ENCODE measurements at regions not wholly inside any gene's neighbourhood (a gene's known extent, or its start where the extent isn't known, plus 50 kb on each side); places are given as distances from the start of the nearest gene placed in this dataset.

DNA sequence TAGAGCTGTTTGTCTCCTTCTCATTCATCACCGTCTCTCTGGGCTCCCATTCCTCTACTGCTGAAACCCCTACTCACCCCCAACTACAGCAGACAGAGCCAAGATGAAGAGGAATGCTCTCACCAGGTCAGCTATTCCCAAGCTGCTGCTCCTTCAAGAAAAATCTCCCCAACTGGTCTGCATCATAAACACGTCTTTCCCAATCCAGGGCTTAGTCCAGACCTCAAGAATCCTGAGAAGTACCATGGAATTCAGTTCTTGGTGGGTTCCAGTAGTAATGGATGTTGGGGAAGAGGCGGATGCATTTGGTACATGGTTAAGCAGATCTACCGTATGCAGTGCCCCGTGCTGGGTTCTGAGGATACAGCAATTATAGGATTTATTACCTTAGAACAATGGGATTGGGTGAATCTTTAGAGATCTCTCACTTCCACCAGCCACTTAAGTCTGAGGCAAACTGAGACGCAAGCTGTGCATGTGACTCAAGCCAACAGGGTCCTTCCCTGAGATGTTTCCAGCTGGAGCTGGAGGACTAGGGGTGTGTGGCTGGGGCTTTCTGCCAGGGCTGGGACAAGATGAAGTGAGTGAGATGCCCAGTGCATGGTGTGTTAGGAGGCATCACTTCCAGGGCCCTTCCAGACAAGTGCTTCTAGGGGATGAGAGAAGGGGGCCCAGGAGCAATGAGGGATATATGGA lies 232.7 kb upstream of the CDH5 start:
- DNase-seq: no peak

DNA sequence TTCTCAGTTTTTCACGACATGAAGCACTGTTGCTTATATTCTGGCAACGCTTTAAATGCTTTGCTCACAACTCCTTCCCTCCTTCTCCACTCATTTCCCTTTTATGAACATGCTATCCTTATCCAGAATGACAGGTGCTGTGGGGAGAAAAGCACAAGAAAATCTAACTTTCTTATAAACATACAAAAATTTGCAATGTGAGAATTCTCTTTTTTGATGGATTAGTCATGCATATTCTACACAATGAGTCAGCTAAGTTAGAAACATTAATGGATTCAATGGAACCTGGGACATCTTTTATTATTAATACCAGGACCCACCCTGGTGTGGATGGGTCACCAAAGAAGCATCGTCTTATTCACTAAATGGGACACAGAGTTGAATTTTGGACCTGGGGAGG lies 234.6 kb upstream of the CDH5 start:
- DNase-seq: no peak

DNA sequence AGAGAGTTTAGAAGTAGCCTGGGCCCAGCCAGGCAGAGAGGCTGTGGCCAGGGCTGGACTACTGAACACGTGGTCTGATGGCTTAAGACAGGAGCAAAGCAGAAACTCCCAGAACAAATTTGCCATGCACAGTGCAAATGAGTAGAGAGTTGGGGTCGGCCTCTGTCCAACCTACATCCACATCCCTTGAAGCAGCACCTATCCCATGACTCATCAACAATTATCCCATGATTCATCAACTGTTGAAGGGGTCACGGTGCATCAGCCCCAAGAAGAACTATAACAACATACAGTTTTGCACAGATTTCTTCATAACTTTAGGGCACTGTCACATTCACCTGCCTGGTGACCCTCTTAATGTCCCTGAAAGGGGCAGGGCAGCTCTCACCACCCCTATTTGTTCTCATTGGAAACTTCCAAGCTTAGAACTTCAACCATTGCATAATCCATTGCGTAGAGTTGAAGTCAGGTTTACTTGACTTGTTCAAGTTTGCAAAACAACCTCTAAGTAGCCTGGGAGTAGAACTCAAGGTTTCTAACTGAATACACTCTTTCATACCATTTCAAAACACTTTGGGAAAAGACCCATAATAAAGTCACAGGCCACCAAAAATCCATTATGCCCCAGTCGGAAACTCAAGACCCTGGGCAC lies 235.2 kb upstream of the CDH5 start:
- DNase-seq: no peak

DNA sequence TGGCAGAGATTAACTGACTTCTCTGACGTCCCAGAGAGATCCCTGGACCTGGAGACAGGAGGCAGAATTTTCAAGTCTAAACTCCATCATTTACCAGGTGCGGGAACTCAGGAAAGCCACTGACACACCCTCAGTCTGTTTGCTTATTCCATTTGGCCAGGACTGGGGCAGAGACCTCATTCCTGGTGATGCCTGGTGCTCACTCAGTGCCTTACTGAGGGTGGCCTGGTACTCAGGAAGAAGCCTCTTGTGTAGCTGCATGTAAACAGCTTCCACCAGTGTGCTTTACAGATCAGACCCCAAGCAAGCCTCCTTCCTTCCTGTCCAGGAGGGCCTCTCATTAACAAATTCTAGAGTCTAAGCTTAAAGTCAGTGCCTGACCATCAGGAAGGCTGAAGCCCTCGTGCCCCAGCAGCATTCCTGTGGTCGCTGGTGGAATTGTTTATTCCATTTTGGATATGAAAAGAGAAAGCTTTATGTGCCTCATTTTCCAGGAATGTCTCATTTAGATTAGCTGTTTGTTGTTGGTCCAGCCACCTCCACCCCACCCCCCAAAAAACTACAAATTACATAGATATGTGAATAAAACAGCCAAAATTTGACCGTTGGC lies 236.1 kb upstream of the CDH5 start:
- DNase-seq: no peak

DNA sequence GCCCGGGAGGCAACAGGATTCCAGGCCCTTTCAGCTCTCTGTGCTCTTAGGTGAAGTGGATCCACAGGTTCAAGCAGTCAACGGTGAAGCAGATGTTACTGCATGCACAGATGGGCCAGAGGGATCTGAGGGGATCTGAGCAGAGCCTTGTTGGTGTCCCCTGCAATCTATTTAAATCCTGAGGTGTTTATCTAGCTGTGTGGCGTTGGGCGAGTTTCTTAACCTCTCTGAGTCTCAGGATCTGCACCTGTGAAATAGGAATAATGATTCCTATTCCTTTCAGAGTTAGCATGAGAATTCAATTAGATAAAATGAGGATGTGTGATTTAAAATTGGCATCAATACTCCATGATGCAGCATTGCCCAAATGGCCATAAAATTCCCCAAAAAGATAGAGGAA lies 237.3 kb upstream of the CDH5 start:
- no peak for DNase-seq

DNA sequence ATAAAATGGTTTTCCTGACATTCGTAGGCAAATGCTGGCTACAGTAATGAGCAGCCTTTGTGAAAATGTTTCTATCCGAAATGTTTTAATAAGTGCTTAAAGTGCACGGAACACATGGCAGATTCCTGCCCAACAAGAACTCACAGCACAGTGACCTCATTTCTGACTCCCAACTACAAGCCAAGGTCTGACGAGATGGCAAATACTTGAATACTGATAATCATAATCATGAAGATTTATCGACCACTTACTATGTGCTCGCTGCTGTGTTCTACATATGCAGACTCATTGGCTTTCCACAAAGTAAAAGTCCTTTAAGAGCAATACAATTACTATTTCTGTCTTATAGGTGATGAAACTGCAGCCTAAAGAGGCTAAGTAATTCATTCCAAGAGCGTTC lies 238.1 kb upstream of the CDH5 start:
- DNase-seq: no peak

DNA sequence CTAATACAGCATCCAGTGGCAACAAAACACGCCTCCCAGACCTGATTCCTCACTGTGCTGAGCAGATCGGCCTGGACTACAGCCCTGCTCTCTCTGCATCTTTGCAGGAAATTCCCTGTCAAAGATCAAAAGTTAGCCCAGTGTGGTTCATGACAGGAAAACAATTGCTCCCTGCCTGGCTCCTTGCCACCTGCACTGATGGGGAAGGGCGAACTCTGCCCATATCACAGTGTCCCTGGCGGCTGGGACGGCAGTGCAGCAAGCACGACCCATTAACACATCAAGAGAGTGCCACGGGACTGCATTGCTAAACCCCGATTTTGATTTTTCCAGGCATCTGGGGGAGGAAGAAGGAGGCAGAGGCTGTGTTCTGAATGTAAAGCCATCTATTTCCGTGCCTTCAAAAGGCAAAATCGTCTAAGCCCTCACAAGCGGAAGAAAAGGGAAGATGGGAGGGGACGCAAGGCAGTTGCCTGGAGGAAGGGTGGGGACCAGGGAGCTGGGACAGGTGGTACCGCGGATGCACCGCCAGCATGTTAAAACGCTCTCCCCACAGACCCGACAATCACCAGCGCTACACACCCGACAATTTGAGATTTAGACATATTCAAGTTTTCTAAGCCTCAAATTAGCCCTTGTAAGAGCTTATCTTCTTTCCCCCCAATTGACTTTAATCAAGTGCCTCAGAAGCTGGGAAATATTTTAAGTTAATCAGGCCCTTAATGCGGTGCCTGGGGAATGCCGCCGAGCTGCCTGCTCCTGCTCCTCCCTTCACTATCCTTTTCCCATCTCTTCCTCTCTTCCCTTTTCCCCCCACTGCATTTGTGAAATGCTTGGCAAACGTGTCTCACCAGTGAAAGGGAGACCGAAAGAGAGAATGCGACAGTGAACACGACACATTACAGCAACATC lies 238.8 kb upstream of the CDH5 start:
- no peak for DNase-seq

DNA sequence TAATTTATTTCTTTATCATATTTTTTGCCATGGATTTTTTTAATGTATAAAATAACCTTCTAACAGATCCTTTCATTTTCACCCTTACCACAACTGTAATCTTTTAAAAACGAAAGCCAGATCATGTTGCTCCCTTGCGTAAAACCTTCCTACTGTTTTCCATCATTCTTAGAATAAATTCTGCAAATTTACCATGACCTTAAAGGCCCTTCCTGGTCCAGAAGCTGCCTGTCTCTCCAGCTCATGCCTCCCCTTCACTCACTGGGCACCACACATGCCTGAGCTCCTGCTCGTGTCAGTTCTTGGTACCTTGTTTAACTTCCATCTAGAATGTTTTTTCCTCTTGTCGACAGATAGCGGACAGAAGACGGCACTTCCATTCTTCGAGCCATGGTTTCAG lies 245.0 kb upstream of the CDH5 start:
- no peak for DNase-seq

DNA sequence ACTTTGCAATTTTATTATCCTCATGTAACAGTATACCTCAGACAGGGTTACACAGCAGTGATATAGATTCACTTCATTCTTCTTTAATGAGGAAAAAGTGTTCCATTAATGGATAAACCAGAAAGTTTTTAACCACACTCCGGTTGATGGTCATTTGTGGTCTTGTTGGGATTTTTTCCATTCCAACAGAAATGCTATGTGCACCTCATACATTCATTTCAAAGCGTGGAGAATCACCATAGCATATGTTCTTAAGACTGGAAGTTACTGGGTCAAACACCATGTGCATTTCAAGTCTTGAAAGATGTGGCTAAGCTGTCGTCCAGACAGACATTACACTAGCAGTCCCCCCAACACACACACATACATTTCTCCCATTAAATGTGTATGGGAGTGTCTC lies 245.8 kb upstream of the CDH5 start:
- no peak for DNase-seq

DNA sequence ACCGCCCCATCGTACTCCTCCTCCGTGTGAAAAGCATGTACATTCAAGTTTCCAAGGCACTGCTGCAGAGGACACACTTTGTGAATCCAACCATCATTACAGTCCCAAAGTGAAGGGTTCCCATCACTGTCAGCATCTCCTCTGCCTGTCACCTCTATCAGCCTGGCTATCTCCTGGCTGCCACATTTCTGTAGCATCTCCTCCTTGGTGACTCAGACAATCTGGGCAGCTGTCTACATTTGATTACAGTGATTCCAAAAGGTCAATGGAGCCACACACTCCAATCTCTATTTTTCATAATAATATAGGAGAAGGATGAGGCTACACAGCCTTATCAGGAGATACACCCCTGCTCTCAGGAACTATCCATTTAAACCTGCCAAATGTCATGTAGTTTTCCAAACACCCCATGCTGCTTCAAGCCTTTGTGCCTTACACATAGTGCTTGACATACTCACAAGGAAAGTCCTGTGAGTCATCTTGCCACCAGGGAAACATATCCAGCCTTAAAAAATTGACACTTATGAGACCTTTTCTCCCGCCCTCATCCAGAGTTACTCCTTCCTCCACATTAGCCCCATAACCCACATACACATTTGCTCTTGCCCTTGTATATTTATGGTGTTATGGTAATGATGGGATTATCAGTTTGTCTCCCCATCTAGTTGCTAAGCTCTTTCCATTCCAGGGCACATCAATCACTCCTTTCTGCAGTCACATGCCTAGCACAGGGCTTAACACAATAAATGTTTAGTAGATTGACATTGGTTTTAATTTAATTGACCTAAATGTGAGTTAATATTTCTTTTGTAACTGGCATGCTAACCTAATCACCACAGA lies 250.1 kb upstream of the CDH5 start:
- DNase-seq: no peak

DNA sequence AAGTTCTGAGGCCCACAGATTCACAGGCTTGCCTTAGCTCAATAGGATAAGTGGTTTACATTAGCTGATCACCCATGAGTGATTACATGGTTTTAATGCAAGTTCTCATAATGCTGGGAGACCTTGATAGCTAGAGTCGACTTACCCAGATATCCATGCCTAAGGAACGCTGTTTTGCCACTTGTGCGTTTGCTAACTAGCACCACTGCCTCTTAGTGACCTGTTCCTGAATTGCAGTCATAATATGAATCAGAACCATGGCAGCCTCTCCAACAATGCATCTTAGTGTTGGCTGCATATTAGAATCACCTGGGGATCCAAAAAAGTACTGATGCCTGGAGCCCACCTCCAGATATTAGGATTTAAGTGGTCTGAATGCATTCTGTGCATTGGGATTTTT lies 251.1 kb upstream of the CDH5 start:
- DNase-seq: no peak

DNA sequence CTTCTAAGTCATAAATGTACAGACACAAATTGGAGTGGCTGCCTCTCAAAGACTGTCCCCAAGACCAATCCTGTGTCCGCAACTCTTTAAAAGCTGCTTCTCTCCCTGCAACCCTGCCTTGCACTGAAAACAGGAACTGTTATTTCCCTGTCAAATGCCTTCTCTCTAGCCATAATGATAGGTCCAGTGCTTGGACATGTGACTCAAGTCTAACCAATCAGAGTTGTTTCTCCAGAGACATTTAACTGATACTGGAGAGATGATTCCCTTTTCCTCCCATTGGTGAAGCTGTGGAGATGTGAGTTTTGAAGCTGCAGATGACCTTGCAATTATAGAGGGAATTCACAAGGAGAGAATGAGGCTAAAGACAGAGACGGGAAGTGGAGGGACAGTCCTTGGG lies 253.3 kb upstream of the CDH5 start:
- no peak for DNase-seq

DNA sequence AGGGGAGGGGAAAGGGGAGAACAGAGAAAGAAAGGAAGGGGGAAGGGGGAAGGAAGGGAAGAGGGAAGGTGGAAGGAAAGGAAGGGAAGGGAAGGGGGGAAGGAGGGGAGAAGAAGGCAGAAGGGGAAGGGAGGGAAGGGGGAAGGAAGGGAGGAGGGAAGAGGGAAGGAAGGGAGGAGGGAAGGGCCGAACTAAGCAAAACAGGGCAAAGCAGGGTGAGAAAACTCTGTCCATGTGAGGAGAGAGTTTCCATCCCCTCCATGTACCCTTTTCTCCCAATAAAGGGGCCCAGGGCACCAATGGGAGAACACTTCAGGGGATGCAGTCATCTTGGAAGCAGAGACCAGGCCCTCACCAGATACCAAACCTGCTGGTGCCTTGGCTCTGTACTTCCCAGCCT lies 256.8 kb upstream of the CDH5 start:
- no peak for DNase-seq

DNA sequence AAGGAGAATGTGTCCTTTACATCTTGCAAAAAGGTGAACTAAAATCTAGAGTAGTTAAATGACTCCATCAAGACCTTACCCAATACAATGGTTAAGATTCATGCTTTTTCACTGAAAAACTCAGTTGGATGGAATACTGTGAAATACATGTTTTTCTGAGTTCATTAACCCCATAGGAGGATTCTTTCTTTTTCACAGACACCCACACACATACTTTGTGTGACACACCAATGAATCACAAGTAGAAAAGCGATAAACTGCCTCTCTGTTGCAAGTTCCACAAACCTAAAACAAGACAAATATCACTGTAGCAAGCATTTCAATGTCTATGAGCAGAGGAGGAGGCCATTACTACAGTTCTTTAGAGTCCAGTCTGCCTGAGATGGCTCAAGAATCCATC lies 258.8 kb upstream of the CDH5 start:
- DNase-seq: no peak

DNA sequence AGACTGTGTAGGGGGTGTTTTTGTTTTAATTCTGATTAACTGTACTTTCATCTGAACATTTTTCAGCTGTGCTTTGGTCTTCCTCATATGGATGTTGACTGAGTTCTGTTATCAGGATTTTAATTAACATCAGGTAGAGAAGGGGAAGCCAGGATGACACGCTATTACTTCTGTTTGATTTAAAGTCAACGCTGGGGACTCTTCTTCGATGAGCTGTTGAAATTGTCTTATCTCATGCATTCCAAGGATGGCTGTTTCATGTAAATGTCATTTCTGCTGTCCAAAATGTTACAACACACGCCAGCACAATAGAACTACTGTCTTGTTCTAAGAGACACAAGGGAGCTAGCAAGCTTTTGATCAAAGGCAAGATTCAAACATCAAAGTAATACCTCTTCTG lies 263.3 kb upstream of the CDH5 start:
- DNase-seq: no peak

DNA sequence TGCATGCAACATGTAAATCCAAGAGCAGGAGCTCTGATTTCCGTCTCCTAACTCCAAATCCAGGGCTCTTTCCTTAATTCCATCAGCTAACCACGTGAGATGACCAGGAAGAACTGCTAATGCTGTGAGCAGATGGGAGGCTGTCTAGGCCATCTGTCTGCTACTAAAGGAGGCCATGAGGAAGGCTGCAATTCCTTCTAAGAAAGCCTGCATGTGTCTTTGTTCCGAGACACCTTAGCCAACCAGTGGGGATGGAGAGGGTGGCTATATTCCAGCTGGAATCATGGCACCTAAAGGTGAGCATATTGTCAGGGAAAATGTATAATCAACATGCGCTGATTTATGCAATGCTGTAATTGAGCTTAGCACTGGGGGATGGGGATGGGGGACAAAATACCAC lies 267.2 kb upstream of the CDH5 start:
- DNase-seq: no peak

DNA sequence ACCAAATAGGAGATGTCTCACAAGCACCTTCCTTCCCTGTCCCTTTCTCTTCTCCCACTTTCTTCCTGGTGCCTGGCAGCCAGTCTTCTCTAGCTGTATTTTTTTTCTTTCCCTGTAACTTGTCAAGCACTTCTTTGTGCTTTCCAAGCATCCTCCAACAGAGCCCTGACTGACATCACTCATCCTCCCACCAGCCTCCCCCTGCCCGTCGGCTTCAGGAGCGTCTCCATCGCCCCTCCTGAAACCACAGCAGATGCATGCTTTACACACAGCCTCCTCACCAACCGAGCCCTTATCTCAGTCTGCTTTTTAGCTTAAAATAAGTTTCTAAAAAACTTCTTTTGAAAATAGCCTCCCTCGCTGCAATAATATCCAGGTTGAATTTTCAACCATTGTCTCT lies 268.7 kb upstream of the CDH5 start:
- DNase-seq: no peak

DNA sequence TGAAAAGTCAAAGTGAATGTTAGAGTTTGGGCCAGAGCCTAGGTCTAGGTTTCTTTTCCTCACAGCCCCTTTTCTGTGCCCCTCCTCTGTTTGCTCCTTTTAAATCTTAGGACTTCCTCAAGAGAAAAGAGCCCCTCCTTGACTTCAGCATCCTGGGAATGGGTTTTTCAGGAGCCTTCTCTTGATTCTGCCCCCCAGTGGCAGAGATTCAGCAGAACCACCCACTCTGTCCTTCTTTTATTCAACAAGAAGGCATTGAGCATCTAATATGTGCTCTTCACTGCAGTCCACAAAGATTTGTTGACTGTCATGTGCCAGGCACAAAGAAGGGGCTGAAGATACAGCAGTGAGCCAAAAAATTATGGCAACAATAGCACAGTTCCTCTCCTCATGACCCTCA lies 270.8 kb upstream of the CDH5 start:
- no peak for DNase-seq

DNA sequence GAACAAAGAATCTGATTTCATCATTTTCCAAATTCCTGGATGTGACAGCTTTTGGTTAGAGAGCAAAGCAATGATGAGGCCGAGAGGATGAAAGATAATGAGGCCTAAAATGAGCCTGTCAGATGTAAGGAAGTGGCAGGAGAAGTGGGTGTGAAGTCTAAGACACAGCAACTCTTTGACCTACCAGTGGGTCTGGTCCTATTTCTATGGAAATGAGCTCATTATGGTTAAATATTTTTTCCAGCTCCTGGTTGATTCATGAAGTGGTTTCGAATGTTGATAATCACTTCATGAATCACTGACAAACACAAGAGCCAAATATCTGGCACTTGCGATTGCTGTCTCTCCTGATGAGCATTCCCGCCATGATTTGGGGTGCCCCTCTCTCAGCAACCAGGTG lies 273.3 kb upstream of the CDH5 start:
- no peak for DNase-seq

DNA sequence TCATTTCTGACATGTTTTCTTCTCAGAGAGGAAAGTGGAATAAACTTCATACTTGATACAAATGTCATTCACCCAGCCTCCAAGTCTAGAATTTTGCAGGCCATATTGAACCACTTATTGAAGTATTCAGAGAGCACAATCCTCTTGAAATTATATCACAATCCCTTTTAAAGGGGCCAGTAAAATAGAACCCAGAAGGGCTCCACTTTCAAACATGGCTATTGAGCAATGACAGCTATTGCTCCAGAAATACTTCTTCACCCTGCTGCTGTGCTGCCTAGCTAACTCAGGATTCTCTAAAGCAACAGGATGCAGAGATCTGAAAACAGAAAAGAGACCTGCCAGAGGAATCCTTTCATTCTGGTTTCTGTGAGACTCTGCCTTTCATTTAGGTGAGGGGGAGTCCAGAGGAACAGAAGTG lies 275.0 kb upstream of the CDH5 start:
- no peak for DNase-seq

DNA sequence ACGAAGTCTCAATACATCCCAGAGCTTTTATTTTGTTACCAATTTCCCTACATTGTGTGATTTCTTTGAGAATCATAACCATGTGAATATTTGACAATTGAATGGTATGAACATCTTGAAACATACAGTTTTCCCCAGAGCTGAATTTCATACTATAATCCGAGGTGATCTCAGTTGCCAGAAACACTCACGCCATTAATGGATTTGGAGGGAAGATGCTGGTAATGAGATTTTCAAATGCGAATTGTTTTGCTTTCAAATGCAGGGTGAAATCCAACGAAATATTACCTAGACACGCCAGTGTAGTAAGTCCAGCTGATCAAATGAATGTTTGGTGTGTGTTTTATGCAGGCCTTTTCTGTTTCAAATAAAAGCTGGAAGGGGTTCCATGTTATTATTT lies 277.8 kb upstream of the CDH5 start:
- DNase-seq: no peak

DNA sequence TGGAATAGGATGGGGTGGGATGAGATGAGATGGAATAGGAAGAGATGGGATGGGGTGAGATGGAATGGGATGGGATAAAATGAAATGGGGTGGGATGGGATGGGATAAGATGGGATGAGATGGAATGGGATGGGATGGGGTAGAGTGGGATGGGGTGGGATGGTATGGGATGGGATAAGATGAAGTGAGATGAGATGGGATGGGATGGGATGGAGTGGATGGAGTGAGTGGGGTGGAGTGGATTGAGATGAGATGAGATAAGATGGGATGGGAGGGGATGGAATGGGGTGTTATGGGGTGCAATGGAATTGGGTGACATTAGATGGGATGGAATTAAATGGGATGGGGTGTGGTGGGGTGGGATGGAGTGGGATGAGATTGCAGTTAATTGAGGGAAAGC lies 279.2 kb upstream of the CDH5 start:
- DNase-seq: no peak

DNA sequence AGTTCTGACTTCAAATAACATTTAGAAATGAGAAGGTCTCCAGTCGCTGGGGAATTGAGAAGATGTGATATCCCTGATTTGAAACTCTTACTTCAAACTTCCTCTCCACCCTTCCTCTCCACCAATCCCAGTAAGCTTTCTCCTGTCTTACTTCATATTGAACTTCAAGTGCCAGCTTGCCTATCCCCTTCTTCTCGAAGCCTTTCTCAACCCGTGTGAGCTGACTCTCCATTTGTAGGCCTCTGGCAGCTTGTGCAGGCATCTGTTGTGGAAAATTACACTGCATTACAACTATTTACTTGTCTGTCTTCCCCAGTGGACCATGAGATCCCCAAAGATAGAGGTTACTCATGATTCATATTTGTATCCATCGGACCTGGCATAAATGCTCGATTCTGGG lies 280.8 kb upstream of the CDH5 start:
- DNase-seq: no peak
